Nucleus accumbens (tissue), 56 donors: ENCODE measurements at regions not wholly inside any gene's neighbourhood (a gene's known extent, or its start where the extent isn't known, plus 50 kb on each side); places are given as distances from the start of the nearest gene placed in this dataset.
"Not testable (repeated sequence)": the region's sequence is repeated elsewhere in the genome, so short reads cannot be mapped to it uniquely, and the experiment has no call there.

Experiments used
- DNase-seq, 56 donors: peaks; one replicate each; lab custom pipeline; 2025; lab: John Stamatoyannopoulos, UW

DNA sequence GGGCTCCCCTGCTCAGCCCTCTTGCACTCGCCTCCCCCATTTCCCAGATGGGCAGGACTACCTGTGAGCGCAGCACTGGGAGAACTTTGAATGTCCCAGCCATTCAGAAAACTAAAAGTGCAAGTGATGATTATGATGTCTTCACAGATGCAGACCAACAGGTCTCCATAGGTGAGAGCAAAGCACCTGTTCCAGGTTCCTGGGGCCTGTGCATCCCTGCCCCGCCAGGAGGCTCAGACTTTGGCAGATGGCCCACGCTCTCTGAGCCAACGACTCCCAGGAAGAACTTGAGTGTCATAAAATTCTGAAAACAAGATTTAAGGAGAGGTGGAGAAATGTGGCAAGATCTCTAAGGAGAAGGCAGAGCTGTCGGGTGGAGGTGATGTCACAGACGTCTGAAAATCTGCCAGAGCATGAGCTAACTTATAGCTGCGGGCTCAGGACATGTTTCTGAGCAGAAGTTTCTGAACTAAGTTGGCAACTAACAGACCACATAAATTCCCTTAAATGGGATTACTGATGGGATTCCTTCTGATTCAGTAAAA, 110.8 kb upstream of the IGF1R start:
- no peak for DNase-seq

DNA sequence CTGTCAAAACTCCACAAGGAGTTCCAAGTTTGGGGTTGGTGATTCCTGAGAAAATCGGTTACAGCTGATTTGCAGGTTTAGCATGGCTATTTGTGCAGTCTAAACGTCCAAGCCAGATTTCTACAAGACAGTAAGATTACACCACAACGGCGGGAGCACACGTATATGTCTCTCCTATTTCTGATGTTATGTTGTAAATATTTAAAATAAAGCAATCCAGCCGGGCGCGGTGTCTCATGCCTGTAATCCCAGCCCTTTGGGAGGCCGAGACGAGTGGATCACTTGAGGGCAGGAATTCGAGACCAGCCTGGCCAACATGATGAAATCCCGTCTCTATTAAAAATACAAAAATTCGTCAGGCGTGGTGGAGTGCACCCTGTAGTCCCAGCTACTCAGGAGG, 106.8 kb upstream of the IGF1R start:
- DNase-seq: no peak

DNA sequence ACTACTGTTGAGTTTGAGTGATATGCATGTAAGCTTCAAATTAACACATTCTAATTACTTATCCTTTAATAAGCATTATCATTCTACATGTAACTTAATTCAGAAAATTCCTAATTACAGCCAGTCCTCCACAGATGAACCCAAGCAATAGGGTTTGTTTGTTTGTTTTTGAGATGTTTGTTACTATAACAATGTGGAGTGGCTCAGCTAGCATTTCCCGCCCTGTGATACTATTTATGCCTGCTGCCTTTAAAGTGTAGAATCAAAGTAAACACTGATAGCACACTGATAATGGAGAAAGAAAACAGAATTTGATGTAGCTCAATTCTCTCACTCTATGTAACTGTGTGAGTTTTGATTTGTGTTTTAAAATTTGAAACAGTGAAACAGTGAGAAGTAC, 105.1 kb upstream of the IGF1R start:
- DNase-seq: no peak

GRCh38 chr15:98546329-98546728, 102.0 kb upstream of the IGF1R start:
- DNase-seq: no peak

DNA sequence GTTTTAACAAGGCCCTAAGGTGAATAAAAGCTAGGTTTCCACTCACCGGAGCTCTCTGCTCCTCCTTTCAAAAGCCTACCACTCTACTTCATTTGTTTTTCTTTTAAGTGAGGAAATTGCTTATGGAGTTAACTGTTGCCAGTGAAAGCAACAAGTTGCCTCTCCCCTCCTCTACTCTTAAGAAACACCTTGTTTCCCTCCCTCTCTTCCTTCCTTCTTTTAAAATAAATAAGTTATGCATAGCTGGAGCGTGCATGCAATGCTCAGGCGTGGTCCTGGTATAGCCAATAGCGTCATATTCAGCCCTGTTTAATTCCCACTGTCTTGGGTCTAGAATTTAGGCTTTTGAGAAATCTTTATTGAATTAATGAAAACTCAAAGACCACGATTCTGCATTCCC, 101.1 kb upstream of the IGF1R start:
- no peak for DNase-seq

GRCh38 chr15:98547741-98548138, 100.6 kb upstream of the IGF1R start:
- DNase-seq: peak in 12 of 56 donors; percentile 15 to 57 (median 46)

DNA sequence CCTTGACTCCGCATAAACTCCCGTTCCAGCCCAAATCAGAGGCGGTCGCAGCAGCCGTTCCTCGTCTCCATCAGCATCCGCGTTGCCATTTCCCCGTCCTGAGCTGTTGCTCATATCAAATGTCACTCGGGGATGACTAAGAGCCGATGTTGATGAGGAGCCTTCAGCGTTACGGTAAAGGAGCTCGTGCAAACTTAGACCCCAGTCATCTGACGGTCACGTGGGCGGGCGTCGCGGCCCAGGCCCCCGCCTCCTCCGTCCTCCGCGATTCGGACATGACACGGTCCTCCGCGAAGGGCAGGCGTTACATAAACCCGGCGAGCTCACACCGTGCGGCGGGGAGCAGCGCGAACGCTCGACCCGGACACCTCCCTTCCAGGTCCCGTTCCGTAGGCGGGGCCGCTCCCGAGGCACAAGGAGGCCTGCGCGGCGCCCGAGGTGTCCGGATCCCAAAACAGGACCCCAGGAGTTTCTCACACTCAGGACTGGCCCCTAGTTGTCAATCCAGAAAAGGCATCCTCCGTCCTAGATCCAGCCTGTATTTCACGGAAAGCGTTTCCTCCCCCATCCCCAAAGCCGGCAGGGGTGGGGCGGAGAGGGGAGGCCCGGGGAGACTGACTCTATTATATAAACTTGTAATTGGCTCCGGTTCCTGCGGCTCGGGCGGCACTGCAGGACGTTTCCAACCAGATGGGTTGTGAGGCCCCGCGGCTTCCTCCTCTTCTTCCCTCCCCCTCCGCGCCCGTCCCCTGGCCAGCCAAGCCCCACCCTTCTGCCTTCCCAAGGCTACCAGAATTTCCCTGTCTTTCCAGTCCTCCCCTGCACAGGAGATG, 100.0 kb upstream of the IGF1R start:
- peak in 50 of 56 donors; percentile 12 to 85 (median 50) for DNase-seq

DNA sequence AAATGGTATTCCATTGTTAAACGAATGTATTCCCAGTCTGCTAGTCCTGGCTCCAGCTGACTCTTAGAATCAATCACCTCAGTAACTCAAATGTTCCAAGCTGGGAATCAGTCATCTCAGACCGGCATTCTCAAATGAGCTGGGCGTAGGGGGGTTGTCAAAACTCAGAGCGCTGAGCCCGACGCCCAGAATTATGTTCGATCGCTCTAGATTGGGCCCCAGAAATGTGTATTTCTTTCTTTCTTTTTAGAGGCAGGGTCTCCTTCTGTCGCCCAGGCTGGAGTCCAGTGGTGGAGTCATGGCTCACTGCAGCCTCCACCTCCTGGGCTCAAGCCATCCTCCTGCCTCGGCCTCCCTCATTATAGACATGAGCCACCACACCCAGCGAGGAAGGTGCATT, 99.3 kb upstream of the IGF1R start:
- DNase-seq: no peak

DNA sequence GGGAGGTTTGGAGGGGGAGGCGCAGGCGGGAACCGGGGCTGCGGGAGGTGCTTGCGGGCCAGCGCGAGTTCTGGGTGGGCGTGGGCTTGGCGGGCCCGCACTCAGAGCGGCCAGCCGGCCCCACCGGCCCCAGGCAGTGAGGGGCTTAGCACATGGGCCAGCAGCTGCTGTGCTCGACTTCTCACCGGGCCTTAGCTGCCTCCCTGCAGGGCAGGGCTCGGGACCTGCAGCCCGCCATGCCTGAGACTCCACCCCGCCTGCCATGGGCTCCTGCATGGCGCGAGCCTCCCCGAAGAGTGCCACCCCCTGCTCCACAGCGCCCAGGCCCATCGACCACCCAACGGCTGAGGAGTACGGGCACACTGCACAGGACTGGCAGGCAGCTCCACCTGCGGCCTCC, 98.6 kb upstream of the IGF1R start:
- DNase-seq: no peak

- DNase-seq: not testable (repeated sequence)
These were observed 98.0 kb upstream of the IGF1R start for GRCh38 chr15:98550363-98550762.

DNA sequence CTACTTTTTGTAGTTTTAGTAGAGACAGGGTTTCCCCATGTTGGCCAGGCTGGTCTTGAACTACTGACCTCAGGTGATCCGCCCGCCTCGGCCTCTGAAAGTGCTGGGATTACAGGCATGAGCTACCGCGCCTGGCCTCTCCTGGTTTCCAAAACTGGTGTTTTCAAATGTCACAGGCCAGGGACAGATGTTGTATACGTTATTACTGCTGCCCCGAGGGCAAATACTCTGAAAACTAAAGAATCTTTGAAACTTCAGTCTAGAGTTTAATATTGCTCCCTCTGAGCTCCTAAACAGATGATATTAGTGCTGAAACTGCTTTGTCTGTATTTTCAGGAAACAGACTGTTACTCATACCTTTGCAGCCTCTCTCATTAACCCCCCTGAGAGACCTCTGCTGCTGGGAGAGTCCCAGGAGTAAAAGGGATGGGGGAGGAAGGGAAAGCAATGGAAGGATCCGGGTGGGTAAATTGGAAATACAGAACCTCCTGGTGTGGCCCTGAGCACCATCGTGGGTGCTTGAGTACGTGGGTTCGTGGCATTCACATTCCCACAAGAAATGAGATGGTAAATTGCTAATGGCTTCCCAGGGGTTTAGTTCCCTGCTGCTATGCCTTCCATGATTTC, 96.3 kb upstream of the IGF1R start:
- DNase-seq: no peak

- DNase-seq: no peak
These were observed 93.8 kb upstream of the IGF1R start for GRCh38 chr15:98554272-98555172.

GRCh38 chr15:98555173-98555515, 93.2 kb upstream of the IGF1R start:
- no peak for DNase-seq

GRCh38 chr15:98556321-98556720, 92.0 kb upstream of the IGF1R start:
- DNase-seq: no peak

DNA sequence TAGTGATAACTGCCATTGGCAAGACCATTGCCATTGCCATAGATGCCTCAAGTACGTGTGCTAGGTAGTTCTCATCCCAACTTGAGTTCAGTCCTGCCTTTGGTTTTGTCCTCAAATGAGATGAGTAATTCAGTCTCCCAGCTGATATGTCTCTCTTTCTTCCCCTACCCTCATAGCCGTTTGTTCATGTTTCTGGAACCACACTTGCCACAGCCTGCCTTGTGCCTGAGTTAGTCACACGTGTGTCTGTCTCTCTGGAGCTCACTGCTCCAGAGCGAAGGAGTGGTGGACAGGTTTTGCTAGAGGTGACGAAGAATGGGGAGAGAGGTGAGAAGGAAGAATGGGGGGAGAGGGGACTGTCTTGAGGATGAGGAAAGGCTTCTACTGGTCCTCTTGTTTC, 88.0 kb upstream of the IGF1R start:
- no peak for DNase-seq

GRCh38 chr15:98561169-98561941, 87.0 kb upstream of the IGF1R start:
- DNase-seq: no peak

DNA sequence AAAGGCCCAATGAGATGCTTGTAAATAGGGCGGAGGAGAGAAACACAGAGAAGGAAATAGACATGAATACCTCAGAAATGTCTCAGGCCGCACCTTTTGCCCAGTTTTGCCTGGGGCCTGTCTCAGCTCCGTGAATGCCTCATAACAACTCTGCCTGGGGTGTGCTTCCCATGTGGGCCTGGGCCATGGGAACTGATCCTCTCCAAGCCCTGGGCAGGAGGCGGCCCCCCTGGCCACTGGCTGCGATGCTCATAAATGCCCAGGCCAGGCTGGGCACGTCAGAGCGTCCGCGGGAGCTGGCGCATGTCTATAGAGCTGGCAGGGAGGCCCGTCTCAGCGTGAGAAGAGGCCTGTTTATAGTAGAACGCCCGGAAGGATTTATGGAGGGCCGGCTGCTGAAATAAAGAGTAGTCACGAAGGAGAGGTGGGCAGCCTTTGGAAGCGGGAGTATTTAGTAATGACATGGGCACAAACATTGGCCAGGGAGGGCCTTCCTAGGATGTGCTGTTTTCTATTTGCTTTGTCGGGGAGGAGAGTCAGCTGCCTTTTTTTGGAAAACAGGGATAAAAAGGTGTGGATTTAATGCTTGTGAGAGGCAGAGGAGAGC, 85.9 kb upstream of the IGF1R start:
- DNase-seq: no peak

DNA sequence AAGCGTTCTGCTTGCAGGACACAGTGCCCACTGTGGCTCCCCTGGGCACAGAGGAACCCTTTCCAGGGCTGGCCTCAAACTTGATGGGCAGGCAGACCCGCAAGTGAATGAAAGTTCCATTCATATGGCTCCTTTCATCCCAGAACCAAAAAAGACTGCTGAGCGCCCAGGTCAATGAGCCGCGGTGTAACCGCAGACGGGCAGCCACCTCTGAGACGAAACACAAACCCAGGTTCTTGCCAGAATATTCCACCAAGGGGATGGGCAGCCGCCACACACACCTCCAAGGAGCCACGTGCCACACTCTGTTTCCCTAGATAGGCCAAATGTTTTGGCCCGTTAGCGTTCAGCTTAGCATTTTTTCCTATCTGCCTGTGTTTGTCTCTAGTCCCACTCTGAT, 82.8 kb upstream of the IGF1R start:
- DNase-seq: no peak

GRCh38 chr15:98567951-98568350, 80.4 kb upstream of the IGF1R start:
- DNase-seq: no peak
